Heart right ventricle (tissue), 16 donors: ENCODE measurements at regions not wholly inside any gene's neighbourhood (a gene's known extent, or its start where the extent isn't known, plus 50 kb on each side); places are given as distances from the start of the nearest gene placed in this dataset.
A peak's percentile ranks its signal among the peaks of the same experiment; 100 is the strongest.
"Not testable (repeated sequence)": the region's sequence is repeated elsewhere in the genome, so short reads cannot be mapped to it uniquely, and the experiment has no call there.

Experiments used
- ATAC-seq, 8 donors: fragments of 200-7000 bp; cut with Tn5 transposase; one replicate each; pipeline ENCODE4 v1.9.1; 2020; ENCODE audit warnings: mild to moderate bottlenecking in 8 of 8, moderate library complexity in 8 of 8, moderate number of reproducible peaks in 1 of 8
- DNase-seq, 2 donors: peaks; one replicate each; pipeline ENCODE4 v3.0.0-alpha.2; 2020
- H3K27ac ChIP-seq, 10 donors: fragments of 200-600 bp; sonication (generic) in 2 of 10; one replicate each; pipeline versions ENCODE4 v1.5.0 to v1.8.0; 2020 to 2022; ENCODE audit warnings: mild to moderate bottlenecking in 3 of 10
- H3K27me3 ChIP-seq, 7 donors: fragments of 200-600 bp; one replicate each; pipeline ENCODE4 v1.8.0; 2021 to 2022; ENCODE audit warnings: mild to moderate bottlenecking in 2 of 7
- H3K36me3 ChIP-seq, 9 donors: fragments of 200-600 bp; sonication (generic) in 1 of 9; one replicate each; pipeline versions ENCODE4 v1.5.0 to v1.8.0; 2020 to 2022; ENCODE audit warnings: mild to moderate bottlenecking in 2 of 9
- H3K4me1 ChIP-seq, 9 donors: fragments of 200-600 bp; sonication (generic) in 1 of 9; one replicate each; pipeline versions ENCODE4 v1.5.0 to v1.8.0; 2020 to 2022; ENCODE audit warnings: mild to moderate bottlenecking in 4 of 9
- H3K4me3 ChIP-seq, 10 donors: fragments of 200-600 bp; sonication (generic) in 2 of 10; one replicate each; pipeline versions ENCODE4 v1.5.0 to v1.8.0; 2020 to 2022; ENCODE audit warnings: mild to moderate bottlenecking in 7 of 10, moderate library complexity in 2 of 10
- H3K9me3 ChIP-seq, 11 donors: fragments of 200-600 bp in 10 of 11; sonication (generic) in 2 of 11; one replicate each; pipeline versions ENCODE4 v1.5.0 to v1.8.0; 2013 to 2022; ENCODE audit warnings: mild to moderate bottlenecking in 2 of 11, control low read depth in 1 of 11, moderate library complexity in 1 of 11
- CTCF ChIP-seq, 9 donors: fragments of 200-600 bp; sonication (generic) in 2 of 9; IDR thresholded peaks; one replicate each; pipeline versions ENCODE4 v1.5.0 to v1.8.0; 2021 to 2022; ENCODE audit warnings: antibody characterized with exemption in 9 of 9, mild to moderate bottlenecking in 5 of 9, moderate library complexity in 1 of 9
- WGBS, 2 donors: extraction: QIAGEN DNeasy Blood & Tissue Kit; methylation state at CpG; one replicate each; pipeline ENCODE4 v1.1.7; 2013; ENCODE audit warnings: inconsistent platforms in 1 of 2; 5-methylcytosine and 5-hydroxymethylcytosine counted together
- intact Hi-C, 10 donors: fragments of 100-400 bp; cut with DNase I; formaldehyde crosslinking; loops; one replicate each; pipeline versions ENCODE4 v1.11.1 to v1.14.2; 2022
- donor health status: Arrhythmogenic right ventricular cardiomyopathy.
- donor health status: ischemic (EF 13 %, LVEDD 7.1; RV severe dilation, severe dysfunction).
- donor health status: healthy with polysubstance abuse.
- donor health status: DM: no; HTN: yes; CAD: no.
- donor health status: DM: no; HTN: no; CAD: no.
- donor health status: ischemic (EF 25% LVEDD 6.9; RV normal size, moderate dysfunction).
- donor health status: ischemic (EF 25% LVEDD 5.7; RV mildly dilated, moderate dysfunction).
- donor health status: healthy.
- donor health status: DM: yes; HTN: yes; CAD: no.
- donor health status: Ischemic cardiomyopathy.
- donor health status: ischemic (EF 35%, LVEDD 5.7; RV mildly dilated, moderate dysfunction).
- donor health status: nonischemic (EF 11% LVEDD 7.7; RV severe dilation, severe dysfunction).
- donor health status: DM: yes; HTN: yes; CAD: no.
- donor health status: PGD.
- donor health status: ischemic (EF 29% LVEDD 5.4; RV normal size, mild dysfunction).
- donor health status: nonischemic (EF 23%, LVEDD 6.1; RV moderate dilation, normal function).

GRCh38 chr9:40177403-40177802 is 821.9 kb downstream of the SPATA31A1 start:
- H3K27ac ChIP-seq, H3K9me3 ChIP-seq, H3K4me1 ChIP-seq, H3K36me3 ChIP-seq, H3K27me3 ChIP-seq, intact Hi-C loops, H3K4me3 ChIP-seq: not testable (repeated sequence)
- DNase-seq, result peak in 1 of 2 donors; percentile 58
- WGBS, 2 donors, result 19 to 26% methylated on average over 2 to 6 of the region's 23 CpGs
- peak in 5 of 8 donors; percentile 61 to 87 (median 78) for ATAC-seq

- H3K27ac ChIP-seq, ATAC-seq, H3K27me3 ChIP-seq, H3K4me3 ChIP-seq, H3K9me3 ChIP-seq, H3K36me3 ChIP-seq, H3K4me1 ChIP-seq, DNase-seq, intact Hi-C loops: not testable (repeated sequence)
- WGBS, 2 donors, result 50 to 75% methylated on average over 2 of the region's 5 CpGs
Observed at GRCh38 chr9:40191403-40191802, 835.9 kb downstream of the SPATA31A1 start.

GRCh38 chr9:40192162-40192561 is 836.7 kb downstream of the SPATA31A1 start:
- intact Hi-C loops, H3K4me3 ChIP-seq, H3K9me3 ChIP-seq, DNase-seq, H3K4me1 ChIP-seq, H3K27ac ChIP-seq, H3K27me3 ChIP-seq, H3K36me3 ChIP-seq: not testable (repeated sequence)
- ATAC-seq, result peak in 3 of 8 donors; percentile 31 to 67 (median 62)
- 56 to 63% methylated on average over 1 of the region's 2 CpGs for WGBS, 2 donors

- H3K4me3 ChIP-seq, H3K4me1 ChIP-seq, ATAC-seq, H3K27me3 ChIP-seq, intact Hi-C loops, DNase-seq, H3K36me3 ChIP-seq, H3K9me3 ChIP-seq, H3K27ac ChIP-seq: not testable (repeated sequence)
- whole genome bisulfite sequencing, 2 donors, result 78 to 84% methylated on average over 13 of the region's 15 CpGs
Observed at GRCh38 chr9:40196165-40196714, 840.8 kb downstream of the SPATA31A1 start.

- ATAC-seq, H3K9me3 ChIP-seq, H3K27me3 ChIP-seq, DNase-seq, H3K27ac ChIP-seq, H3K36me3 ChIP-seq, H3K4me1 ChIP-seq, intact Hi-C loops, H3K4me3 ChIP-seq: not testable (repeated sequence)
- WGBS, 2 donors, result 89 to 95% methylated on average over 7 to 10 of the region's 18 CpGs
Observed at GRCh38 chr9:40196803-40197202, 841.3 kb downstream of the SPATA31A1 start.

- H3K4me1 ChIP-seq, H3K9me3 ChIP-seq, H3K27ac ChIP-seq, intact Hi-C loops, H3K4me3 ChIP-seq, DNase-seq, H3K36me3 ChIP-seq, ATAC-seq, H3K27me3 ChIP-seq: not testable (repeated sequence)
- whole genome bisulfite sequencing, 2 donors, result 46 to 57% methylated on average over 15 to 17 of the region's 33 CpGs
Observed at GRCh38 chr9:40221596-40222233, 866.2 kb downstream of the SPATA31A1 start.

GRCh38 chr9:40222617-40223200 is 867.2 kb downstream of the SPATA31A1 start:
- H3K27me3 ChIP-seq, H3K27ac ChIP-seq, intact Hi-C loops, H3K36me3 ChIP-seq, H3K4me1 ChIP-seq, H3K9me3 ChIP-seq: not testable (repeated sequence)
- peak overlapping the region in 6 of 10 donors; percentile 14 to 45 (median 33) for H3K4me3 ChIP-seq
- DNase-seq, result peak; percentile 23 to 37
- TF ChIP-seq CTCF (IDR thresholded peaks at IDR 0.05), result peak in 7 of 9 donors; percentile 14 to 65 (median 42)
- 0 to 1% methylated on average over 20 to 24 of the region's 43 CpGs for WGBS, 2 donors
- ATAC-seq, result peak in 1 of 8 donors; percentile 61

GRCh38 chr9:40223353-40223752 is 867.9 kb downstream of the SPATA31A1 start:
- H3K27ac ChIP-seq, H3K36me3 ChIP-seq, H3K9me3 ChIP-seq, H3K27me3 ChIP-seq, H3K4me1 ChIP-seq, intact Hi-C loops, ATAC-seq: not testable (repeated sequence)
- WGBS, 2 donors, result 0% methylated on average over 7 to 14 of the region's 33 CpGs
- DNase-seq, result peak in 1 of 2 donors; percentile 2
- peak overlapping the region in 7 of 10 donors; percentile 24 to 45 (median 30) for H3K4me3 ChIP-seq
